Fibroblast of lung (primary cell): ENCODE measurements at regions not wholly inside any gene's neighbourhood (a gene's known extent, or its start where the extent isn't known, plus 50 kb on each side); places are given as distances from the start of the nearest gene placed in this dataset.

ENCODE experiments used
- EZH2 ChIP-seq: IDR thresholded peaks from 2 replicates; pipeline ENCODE4 v1.5.1; 2012; ENCODE audit warnings: low read length, control low read depth, mild to moderate bottlenecking; ENCODE audit errors: missing control alignments
- TF ChIP-seq, protein P1 (sequence below), 2 donors: IDR thresholded peaks in 1 of 2; conservative IDR thresholded peaks in 1 of 2; 1 replicate in 1 of 2; 2 replicates in 1 of 2; pipeline ENCODE4 v1.5.1; 2011 to 2012; ENCODE audit warnings: low read length in 2 of 2, control low read depth in 1 of 2, inconsistent platforms in 1 of 2, low read depth in 1 of 2, mild to moderate bottlenecking in 1 of 2

DNA sequence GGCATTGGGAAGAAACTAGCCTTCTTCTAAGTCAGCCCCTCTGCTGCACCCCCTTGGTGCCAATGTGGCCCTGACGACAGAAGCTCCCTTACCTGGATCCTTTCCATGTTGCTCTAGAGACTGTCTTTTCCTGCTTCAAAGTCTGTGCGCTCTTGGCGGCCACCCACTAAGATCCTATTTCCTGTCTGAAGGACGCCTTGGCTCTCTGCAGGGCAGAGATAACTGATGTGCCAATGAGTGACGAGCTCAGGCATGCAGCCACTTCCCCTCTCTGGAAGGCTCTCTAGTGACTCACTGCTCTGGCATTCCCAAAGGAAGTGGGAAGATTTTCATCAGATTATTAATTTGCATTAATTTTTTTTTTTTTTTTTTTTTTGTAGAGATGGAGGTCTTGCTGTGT, 273.5 kb downstream of the CDH20 start:
- TF ChIP-seq, protein P1, sequence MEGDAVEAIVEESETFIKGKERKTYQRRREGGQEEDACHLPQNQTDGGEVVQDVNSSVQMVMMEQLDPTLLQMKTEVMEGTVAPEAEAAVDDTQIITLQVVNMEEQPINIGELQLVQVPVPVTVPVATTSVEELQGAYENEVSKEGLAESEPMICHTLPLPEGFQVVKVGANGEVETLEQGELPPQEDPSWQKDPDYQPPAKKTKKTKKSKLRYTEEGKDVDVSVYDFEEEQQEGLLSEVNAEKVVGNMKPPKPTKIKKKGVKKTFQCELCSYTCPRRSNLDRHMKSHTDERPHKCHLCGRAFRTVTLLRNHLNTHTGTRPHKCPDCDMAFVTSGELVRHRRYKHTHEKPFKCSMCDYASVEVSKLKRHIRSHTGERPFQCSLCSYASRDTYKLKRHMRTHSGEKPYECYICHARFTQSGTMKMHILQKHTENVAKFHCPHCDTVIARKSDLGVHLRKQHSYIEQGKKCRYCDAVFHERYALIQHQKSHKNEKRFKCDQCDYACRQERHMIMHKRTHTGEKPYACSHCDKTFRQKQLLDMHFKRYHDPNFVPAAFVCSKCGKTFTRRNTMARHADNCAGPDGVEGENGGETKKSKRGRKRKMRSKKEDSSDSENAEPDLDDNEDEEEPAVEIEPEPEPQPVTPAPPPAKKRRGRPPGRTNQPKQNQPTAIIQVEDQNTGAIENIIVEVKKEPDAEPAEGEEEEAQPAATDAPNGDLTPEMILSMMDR (conservative IDR thresholded peaks at IDR 0.05 in 1 of 2, IDR thresholded peaks at IDR 0.05 in 1 of 2; ENCODE audit: low read depth in 1 of 2, low read length in 2 of 2) = no peak
- no peak for TF ChIP-seq EZH2
